Neuronal stem cell (in vitro differentiated cells): ENCODE measurements at regions not wholly inside any gene's neighbourhood (a gene's known extent, or its start where the extent isn't known, plus 50 kb on each side); places are given as distances from the start of the nearest gene placed in this dataset.

Experiments
- DNase-seq: peaks from one replicate; pipeline ENCODE4 v3.0.0-alpha.2; 2013; ENCODE audit warnings: low spot score
- H2AFZ ChIP-seq: one replicate; pipeline ENCODE4 v1.6.1; 2013; ENCODE audit warnings: mild to moderate bottlenecking, low read length, inconsistent platforms
- H2AK5ac ChIP-seq: 2 replicates; pipeline ENCODE4 v1.6.1; 2013; ENCODE audit warnings: low read depth, mild to moderate bottlenecking, inconsistent platforms, low read length, moderate library complexity, mixed read lengths
- H2BK120ac ChIP-seq: 2 replicates; pipeline ENCODE4 v1.6.1; 2013; ENCODE audit warnings: low read depth, mild to moderate bottlenecking, inconsistent platforms, low read length, moderate library complexity, mixed read lengths
- H2BK12ac ChIP-seq: one replicate; pipeline ENCODE4 v1.6.1; 2013; ENCODE audit warnings: low read length, inconsistent platforms
- H2BK15ac ChIP-seq: 2 replicates; pipeline ENCODE4 v1.6.1; 2013; ENCODE audit warnings: mild to moderate bottlenecking, low read length, inconsistent platforms, mixed read lengths
- H2BK5ac ChIP-seq: one replicate; pipeline ENCODE4 v1.6.1; 2013; ENCODE audit warnings: inconsistent platforms, mild to moderate bottlenecking, low read length, moderate library complexity
- H3K14ac ChIP-seq: one replicate; pipeline ENCODE4 v1.6.1; 2013; ENCODE audit warnings: low read length, inconsistent platforms
- H3K18ac ChIP-seq: 2 replicates; pipeline ENCODE4 v1.6.1; 2013; ENCODE audit warnings: low read length, inconsistent platforms
- H3K23ac ChIP-seq: 2 replicates; pipeline ENCODE4 v1.6.1; 2013; ENCODE audit warnings: low read depth, mild to moderate bottlenecking, mixed read lengths, low read length, inconsistent platforms; ENCODE audit not compliant: poor library complexity
- H3K27ac ChIP-seq: replicated peaks from 3 replicates; pipeline ENCODE4 v1.5.1; 2013; ENCODE audit warnings: low read length, inconsistent platforms
- H3K27me3 ChIP-seq, 3 experiments: 2 replicates each; pipeline ENCODE4 v1.6.1; 2013; ENCODE audit warnings: low read length in 3 of 3, mild to moderate bottlenecking in 2 of 3, inconsistent platforms in 1 of 3, low read depth in 1 of 3, mixed read lengths in 1 of 3, moderate library complexity in 1 of 3; ENCODE audit not compliant: control insufficient read depth in 3 of 3, insufficient read depth in 3 of 3
- H3K36me3 ChIP-seq, 2 donors: replicated peaks in 1 of 2; 2 replicates each; pipeline ENCODE4 v1.6.1; 2013; ENCODE audit warnings: low read length in 2 of 2; ENCODE audit not compliant: control insufficient read depth in 2 of 2, insufficient read depth in 2 of 2
- H3K4ac ChIP-seq: 2 replicates; pipeline ENCODE4 v1.6.1; 2013; ENCODE audit warnings: inconsistent platforms, mild to moderate bottlenecking, low read length, moderate library complexity
- H3K4me1 ChIP-seq, 2 donors: 1 replicate in 1 of 2; 2 replicates in 1 of 2; pipeline ENCODE4 v1.6.1; 2013; ENCODE audit warnings: low read length in 2 of 2, low read depth in 1 of 2; ENCODE audit not compliant: control insufficient read depth in 2 of 2, insufficient read depth in 1 of 2
- H3K4me2 ChIP-seq: one replicate; pipeline ENCODE4 v1.6.1; 2013; ENCODE audit warnings: mild to moderate bottlenecking, low read length, inconsistent platforms; ENCODE audit not compliant: insufficient read depth, poor library complexity, severe bottlenecking
- H3K4me3 ChIP-seq, 2 donors: 2 replicates each; pipeline ENCODE4 v1.5.1; 2013; ENCODE audit warnings: low read length in 2 of 2, mild to moderate bottlenecking in 2 of 2, inconsistent platforms in 1 of 2, moderate library complexity in 1 of 2
- H3K79me1 ChIP-seq: one replicate; pipeline ENCODE4 v1.6.1; 2013; ENCODE audit warnings: low read depth, mild to moderate bottlenecking, inconsistent platforms, low read length, moderate library complexity
- H3K9ac ChIP-seq: one replicate; pipeline ENCODE4 v1.6.1; 2013; ENCODE audit warnings: mild to moderate bottlenecking, low read depth, low read length, inconsistent platforms; ENCODE audit not compliant: poor library complexity
- H3K9me3 ChIP-seq, 2 donors: replicated peaks in 1 of 2; 2 replicates each; pipeline versions ENCODE3 to v1.6.1; 2013; ENCODE audit warnings: low read length in 2 of 2, mild to moderate bottlenecking in 2 of 2, inconsistent platforms in 1 of 2, low read depth in 1 of 2, mixed read lengths in 1 of 2, moderate library complexity in 1 of 2; ENCODE audit not compliant: control insufficient read depth in 2 of 2, insufficient read depth in 1 of 2
- H4K8ac ChIP-seq: one replicate; pipeline ENCODE4 v1.6.1; 2013; ENCODE audit warnings: low read depth, mild to moderate bottlenecking, inconsistent platforms, low read length, moderate library complexity
- H4K91ac ChIP-seq: one replicate; pipeline ENCODE4 v1.6.1; 2013; ENCODE audit warnings: low read length, low read depth, mild to moderate bottlenecking, inconsistent platforms; ENCODE audit not compliant: poor library complexity
- WGBS, 2 donors: extraction: QIAGEN DNeasy Blood & Tissue Kit; methylation state at CpG; one replicate each; pipeline ENCODE4 v1.1.7; 2013; ENCODE audit warnings: missing lambda C conversion rate in 2 of 2, mixed read lengths in 1 of 2; ENCODE audit not compliant: insufficient read length in 2 of 2, insufficient replicate concordance in 1 of 2; ENCODE audit errors: extremely low coverage in 2 of 2; 5-methylcytosine and 5-hydroxymethylcytosine counted together

DNA sequence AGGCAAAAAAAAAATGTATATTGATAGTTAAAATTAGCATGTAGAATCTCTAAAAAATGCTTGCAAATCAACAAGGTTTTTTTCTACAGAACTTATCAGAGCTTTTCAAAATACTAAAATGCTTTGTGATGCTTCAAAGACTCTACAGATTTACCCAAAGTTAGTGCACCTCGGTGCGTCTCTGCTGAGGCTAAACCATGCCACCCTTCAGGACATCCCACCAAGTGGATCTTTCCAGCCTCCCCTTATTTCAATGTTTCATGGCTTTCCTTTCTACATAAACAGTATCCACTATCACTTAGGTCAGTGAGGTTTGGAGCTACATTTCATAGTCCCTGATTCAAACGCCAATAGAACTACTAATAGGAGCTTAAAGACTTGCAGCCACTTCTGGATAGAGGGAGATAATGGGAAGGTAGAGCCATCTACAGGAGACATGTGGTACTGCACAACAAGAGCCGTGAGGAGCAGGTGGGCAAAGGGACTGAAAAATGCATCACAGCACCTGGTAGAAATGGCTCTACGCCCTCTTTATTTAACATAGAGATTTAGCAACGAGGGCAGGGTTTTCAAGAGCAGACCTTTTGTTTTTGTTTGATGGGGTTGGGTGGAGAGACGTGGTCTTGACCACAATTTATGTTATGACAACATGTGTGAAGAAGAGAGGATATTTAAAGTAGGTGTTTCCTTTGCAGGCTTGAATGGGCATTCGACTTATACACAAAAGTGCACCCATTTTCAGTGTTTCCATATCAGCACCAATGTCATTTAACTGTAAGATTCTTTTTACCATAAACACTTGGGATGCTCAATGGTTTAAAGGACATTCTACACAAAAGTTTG is 56.1 kb upstream of the SLC35G4 start:
- no peak overlapping the region for H4K91ac ChIP-seq
- no peak overlapping the region for H3K4me2 ChIP-seq
- no peak overlapping the region for H2AFZ ChIP-seq
- no peak overlapping the region for H3K9ac ChIP-seq
- H3K4me3 ChIP-seq = no peak overlapping the region
- H3K79me1 ChIP-seq = no peaks in the 10 kb centered on the region
- H3K18ac ChIP-seq = no peak overlapping the region
- no peak overlapping the region for H3K23ac ChIP-seq
- no peak overlapping the region for H2BK12ac ChIP-seq
- H2BK5ac ChIP-seq = no peak overlapping the region
- H2AK5ac ChIP-seq = no peak overlapping the region
- H3K14ac ChIP-seq = no peak overlapping the region
- H3K27me3 ChIP-seq = no peaks in the 10 kb centered on the region
- peak; percentile 58 for DNase-seq
- no peak overlapping the region for H2BK120ac ChIP-seq
- no peak overlapping the region for H3K27ac ChIP-seq
- H3K4ac ChIP-seq = no peak overlapping the region
- no peaks in the 10 kb centered on the region for H3K4me1 ChIP-seq
- WGBS, 2 donors = no CpG with 5 or more reads among the region's 8 CpGs
- no peak overlapping the region for H2BK15ac ChIP-seq
- no peaks in the 10 kb centered on the region for H3K9me3 ChIP-seq
- no peak overlapping the region for H4K8ac ChIP-seq
- H3K36me3 ChIP-seq = no peaks in the 10 kb centered on the region

DNA sequence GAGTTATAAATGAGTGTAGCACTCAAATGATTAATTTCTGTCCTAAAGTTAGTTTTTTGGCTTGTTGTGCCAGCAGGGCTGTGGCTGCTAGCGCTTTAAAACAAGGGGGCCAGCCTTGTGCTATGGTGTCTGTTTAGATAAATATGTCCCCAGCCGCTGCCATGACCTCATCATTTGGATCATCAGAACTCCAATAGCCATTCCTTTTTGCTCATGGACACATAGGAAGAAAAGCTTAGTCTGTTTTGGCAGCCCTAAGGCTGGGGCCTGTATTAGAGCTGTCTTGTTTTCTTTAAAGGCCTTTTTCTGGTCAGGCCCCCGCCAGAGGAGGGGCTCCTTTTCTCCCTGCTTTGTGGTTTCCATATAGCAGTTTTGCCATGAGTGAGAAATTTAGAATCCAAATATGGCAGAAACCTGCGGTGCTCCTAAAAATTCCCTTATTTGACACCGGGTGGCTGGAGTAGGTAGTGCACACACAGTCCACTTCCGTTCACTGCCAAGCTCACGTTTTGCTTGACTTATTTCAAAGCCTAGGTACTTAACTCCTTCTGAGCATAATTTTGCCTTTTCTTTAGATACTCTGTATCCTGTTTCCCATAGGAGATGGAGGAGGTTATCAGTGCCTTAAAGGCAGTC is 60.4 kb upstream of the SLC35G4 start:
- H3K14ac ChIP-seq = no peak overlapping the region
- H2BK5ac ChIP-seq = no peak overlapping the region
- H3K79me1 ChIP-seq = no peaks in the 10 kb centered on the region
- H2AFZ ChIP-seq = no peak overlapping the region
- no peak overlapping the region for H4K91ac ChIP-seq
- H3K36me3 ChIP-seq = no peaks in the 10 kb centered on the region
- no peak overlapping the region for H3K9ac ChIP-seq
- no CpG with 5 or more reads among the region's 7 CpGs for WGBS, 2 donors
- H3K4me2 ChIP-seq = no peak overlapping the region
- no peak overlapping the region for H2BK120ac ChIP-seq
- no peak overlapping the region for H2BK12ac ChIP-seq
- H3K4me3 ChIP-seq = no peak overlapping the region
- no peak overlapping the region for H3K4ac ChIP-seq
- H4K8ac ChIP-seq = no peak overlapping the region
- H3K23ac ChIP-seq = no peak overlapping the region
- H3K9me3 ChIP-seq = peaks cover 0 to 5% of the 10 kb centered on the region in 2 donors
- H2AK5ac ChIP-seq = no peak overlapping the region
- no peaks in the 10 kb centered on the region for H3K4me1 ChIP-seq
- no peak for DNase-seq
- no peak overlapping the region for H2BK15ac ChIP-seq
- H3K18ac ChIP-seq = no peak overlapping the region
- no peak overlapping the region for H3K27ac ChIP-seq
- H3K27me3 ChIP-seq = no peaks in the 10 kb centered on the region

DNA sequence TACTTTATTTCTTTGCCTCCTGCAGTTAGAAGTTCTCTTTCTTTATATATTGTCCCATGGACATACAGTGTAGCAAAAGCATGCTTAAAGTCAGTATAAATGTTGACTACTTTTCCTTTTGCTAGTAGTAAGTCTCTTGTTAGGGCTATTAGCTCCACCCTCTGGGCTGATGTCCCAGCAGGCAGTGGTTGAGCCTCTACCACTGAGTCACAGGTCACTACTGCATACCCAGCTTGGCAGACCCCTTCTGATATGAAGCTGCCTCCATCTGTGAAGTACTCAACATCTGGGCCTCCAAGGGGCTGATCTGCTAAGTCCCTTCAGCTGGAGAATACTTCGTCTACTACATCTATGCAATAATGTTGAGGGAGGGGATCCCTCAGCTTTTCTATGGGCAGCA is 61.0 kb upstream of the SLC35G4 start:
- no peaks in the 10 kb centered on the region for H3K4me1 ChIP-seq

DNA sequence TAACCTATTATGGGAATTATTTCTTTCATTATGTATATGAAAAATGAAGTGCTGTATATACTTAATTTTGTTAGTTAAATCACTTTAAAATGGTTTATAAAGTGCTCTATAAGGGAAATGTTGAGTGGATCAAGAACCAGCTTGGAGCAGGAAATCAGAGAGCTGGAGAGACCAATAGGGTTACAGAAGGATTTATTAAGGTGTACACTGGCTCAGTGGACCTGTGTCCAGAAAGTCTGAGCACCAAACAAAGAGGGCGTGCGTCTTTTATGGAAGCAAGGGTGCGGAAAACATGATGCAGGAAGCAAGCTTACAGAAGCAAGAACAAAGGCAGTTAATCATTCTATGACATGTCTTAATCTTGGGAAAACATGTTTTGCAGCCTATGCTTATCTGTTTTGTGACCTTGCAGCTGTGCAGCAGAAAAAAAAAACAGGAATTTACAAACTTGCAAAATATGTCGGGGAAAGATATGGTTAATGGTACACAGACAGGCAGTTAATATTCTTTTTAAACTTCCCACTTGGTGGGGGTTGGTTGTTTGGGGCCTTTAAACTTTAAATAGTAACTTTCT is 65.2 kb upstream of the SLC35G4 start:
- Histone ChIP-seq H3K14ac (no peak overlapping the region), H3K27me3 (no peaks in the 10 kb centered on the region), H2BK5ac (no peak overlapping the region), H3K9ac (no peak overlapping the region), H2AK5ac (no peak overlapping the region), H3K4me1 (no peaks in the 10 kb centered on the region), H3K9me3 (peaks cover 0 to 5% of the 10 kb centered on the region in 2 donors), H3K27ac (no peak overlapping the region), H2AFZ (no peak overlapping the region), H2BK120ac (no peak overlapping the region), H3K36me3 (no peaks in the 10 kb centered on the region), H3K4me2 (no peak overlapping the region), H3K79me1 (no peaks in the 10 kb centered on the region), H4K91ac (no peak overlapping the region), H3K4ac (no peak overlapping the region), H3K23ac (no peak overlapping the region), H2BK15ac (no peak overlapping the region), H3K18ac (no peak overlapping the region), H2BK12ac (no peak overlapping the region), H3K4me3 (no peak overlapping the region), H4K8ac (no peak overlapping the region)
- WGBS, 2 donors = no CpG with 5 or more reads among the region's 4 CpGs
- no peak for DNase-seq

More for the DNA sequence above, 61.0 kb upstream of the SLC35G4 start:
- Histone ChIP-seq H2BK15ac (no peak overlapping the region), H4K91ac (no peak overlapping the region), H3K27ac (no peak overlapping the region), H3K4ac (no peak overlapping the region), H3K9me3 (peaks cover 0 to 5% of the 10 kb centered on the region in 2 donors), H3K9ac (no peak overlapping the region), H2AFZ (no peak overlapping the region), H3K23ac (no peak overlapping the region), H3K4me3 (no peak overlapping the region), H3K27me3 (no peaks in the 10 kb centered on the region), H2BK5ac (no peak overlapping the region), H3K36me3 (no peaks in the 10 kb centered on the region), H3K4me2 (no peak overlapping the region), H2AK5ac (no peak overlapping the region), H4K8ac (no peak overlapping the region), H3K14ac (no peak overlapping the region), H2BK120ac (no peak overlapping the region), H3K18ac (no peak overlapping the region), H3K79me1 (no peaks in the 10 kb centered on the region), H2BK12ac (no peak overlapping the region)
- no CpG with 5 or more reads among the region's 1 CpG for WGBS, 2 donors
- DNase-seq = no peak
